GM18861 (cell line): ENCODE measurements at regions not wholly inside any gene's neighbourhood (a gene's known extent, or its start where the extent isn't known, plus 50 kb on each side); places are given as distances from the start of the nearest gene placed in this dataset.

ENCODE experiments used
- ATAC-seq: cut with Tn5 transposase; IDR thresholded peaks from one replicate; pipeline ENCODE4 v1.9.1; 2021; ENCODE audit not compliant: unreplicated experiment

GRCh38 chr11:92697461-92698312 is 271.8 kb upstream of the MTNR1B start:
- ATAC-seq: no peak

- ATAC-seq: no peak
Observed at GRCh38 chr11:92698742-92699141, 270.7 kb upstream of the MTNR1B start.

- no peak for ATAC-seq
Observed at GRCh38 chr11:92702037-92702804, 267.2 kb upstream of the MTNR1B start.

GRCh38 chr11:92702805-92703448 is 266.5 kb upstream of the MTNR1B start:
- no peak for ATAC-seq

GRCh38 chr11:92703449-92703830 is 266.0 kb upstream of the MTNR1B start:
- no peak for ATAC-seq

GRCh38 chr11:92707173-92707619 is 262.3 kb upstream of the MTNR1B start:
- ATAC-seq: no peak

GRCh38 chr11:92707665-92708064 is 261.8 kb upstream of the MTNR1B start:
- no peak for ATAC-seq

- no peak for ATAC-seq
Observed at GRCh38 chr11:92709329-92709728, 260.1 kb upstream of the MTNR1B start.

GRCh38 chr11:92711926-92712325 is 257.5 kb upstream of the MTNR1B start:
- ATAC-seq: no peak

GRCh38 chr11:92714111-92714510 is 255.3 kb upstream of the MTNR1B start:
- no peak for ATAC-seq

- ATAC-seq: no peak
Observed at GRCh38 chr11:92717240-92717639, 252.2 kb upstream of the MTNR1B start.

GRCh38 chr11:92720385-92720784 is 249.1 kb upstream of the MTNR1B start:
- ATAC-seq: no peak

GRCh38 chr11:92725352-92725751 is 244.1 kb upstream of the MTNR1B start:
- ATAC-seq: no peak

- ATAC-seq: no peak
Observed at GRCh38 chr11:92727123-92727522, 242.3 kb upstream of the MTNR1B start.

GRCh38 chr11:92727769-92728168 is 241.7 kb upstream of the MTNR1B start:
- ATAC-seq: no peak

GRCh38 chr11:92728628-92729027 is 240.8 kb upstream of the MTNR1B start:
- ATAC-seq: no peak

GRCh38 chr11:92735039-92735438 is 234.4 kb upstream of the MTNR1B start:
- ATAC-seq: no peak

- ATAC-seq: no peak
Observed at GRCh38 chr11:92738276-92738675, 231.2 kb upstream of the MTNR1B start.

- ATAC-seq: no peak
Observed at GRCh38 chr11:92739041-92739440, 230.4 kb upstream of the MTNR1B start.

- no peak for ATAC-seq
Observed at GRCh38 chr11:92739491-92739890, 230.0 kb upstream of the MTNR1B start.

- ATAC-seq: no peak
Observed at GRCh38 chr11:92740276-92740675, 229.2 kb upstream of the MTNR1B start.
